Tibial artery (tissue), 4 donors: ENCODE measurements at regions not wholly inside any gene's neighbourhood (a gene's known extent, or its start where the extent isn't known, plus 50 kb on each side); places are given as distances from the start of the nearest gene placed in this dataset.

Experiments
- DNase-seq, 2 donors: peaks; one replicate each; pipeline ENCODE4 v3.0.0-alpha.2; 2019
- H3K27ac ChIP-seq, 2 donors: fragments of 200-600 bp; sonication (generic) in 1 of 2; 1 replicate in 1 of 2; 2 replicates in 1 of 2; pipeline ENCODE4 v1.5.1; 2018 to 2019; ENCODE audit warnings: mild to moderate bottlenecking in 1 of 2
- H3K27me3 ChIP-seq, 2 donors: fragments of 200-600 bp; sonication (generic) in 1 of 2; one replicate each; pipeline versions ENCODE4 v1.5.1 to v1.6.0; 2016 to 2019
- H3K36me3 ChIP-seq, 3 donors: fragments of 200-600 bp; sonication (generic) in 2 of 3; one replicate each; pipeline ENCODE4 v1.5.1; 2016 to 2019; ENCODE audit warnings: mild to moderate bottlenecking in 2 of 3
- H3K4me1 ChIP-seq, 4 donors: fragments of 200-600 bp; sonication (generic) in 2 of 4; 1 replicate in 3 of 4; 2 replicates in 1 of 4; pipeline ENCODE4 v1.5.1; 2016 to 2019
- H3K4me3 ChIP-seq, 2 donors: fragments of 200-600 bp; sonication (generic) in 1 of 2; 1 replicate in 1 of 2; 2 replicates in 1 of 2; pipeline ENCODE4 v1.5.1; 2018 to 2019; ENCODE audit warnings: mild to moderate bottlenecking in 2 of 2
- H3K9me3 ChIP-seq, 3 donors: fragments of 200-600 bp; sonication (generic) in 1 of 3; one replicate each; pipeline ENCODE4 v1.5.1; 2016 to 2019
- CTCF ChIP-seq, 2 experiments: fragments of 200-600 bp in 1 of 2; fragments of 450-650 bp in 1 of 2; IDR thresholded peaks; one replicate each; pipeline ENCODE4 v1.5.1; 2017 to 2019; ENCODE audit warnings: antibody characterized with exemption in 2 of 2, mild to moderate bottlenecking in 1 of 2, moderate library complexity in 1 of 2
- intact Hi-C: fragments of 100-400 bp; cut with DNase I; formaldehyde crosslinking; loops from one replicate; pipeline ENCODE4 v1.15.0; 2023; ENCODE audit warnings: low total_unique reads

- intact Hi-C loops: no loop called here
- Histone ChIP-seq H3K4me1 (peaks cover 0 to 9% (median 2%) of the 10 kb centered on the region in 4 donors), H3K9me3 (no peaks in the 10 kb centered on the region), H3K27me3 (no peaks in the 10 kb centered on the region), H3K27ac (no peak overlapping the region), H3K4me3 (no peak overlapping the region), H3K36me3 (no peaks in the 10 kb centered on the region)
- DNase-seq: no peak
- no peak for TF ChIP-seq CTCF (IDR thresholded peaks at IDR 0.05)
Measured at GRCh38 chr10:36677431-36677768, 448.0 kb upstream of the ANKRD30A start.

- intact Hi-C loops: no loop called here
- Histone ChIP-seq H3K9me3 (no peaks in the 10 kb centered on the region), H3K4me3 (no peak overlapping the region), H3K27me3 (no peaks in the 10 kb centered on the region), H3K27ac (no peak overlapping the region), H3K4me1 (peaks cover 0 to 10% (median 2%) of the 10 kb centered on the region in 4 donors), H3K36me3 (no peaks in the 10 kb centered on the region)
- no peak for DNase-seq
- no peak for TF ChIP-seq CTCF (IDR thresholded peaks at IDR 0.05)
Measured at GRCh38 chr10:36676756-36677430, 448.5 kb upstream of the ANKRD30A start.

- TF ChIP-seq CTCF (IDR thresholded peaks at IDR 0.05): no peak
- Histone ChIP-seq H3K27me3 (no peaks in the 10 kb centered on the region), H3K9me3 (no peaks in the 10 kb centered on the region), H3K4me1 (peaks cover 0 to 15% (median 4%) of the 10 kb centered on the region in 4 donors), H3K36me3 (no peaks in the 10 kb centered on the region), H3K27ac (no peak overlapping the region), H3K4me3 (no peak overlapping the region)
- intact Hi-C loops: no loop called here
- DNase-seq: no peak
Measured at GRCh38 chr10:36676321-36676720, 449.1 kb upstream of the ANKRD30A start.

GRCh38 chr10:36675458-36675880 lies 449.9 kb upstream of the ANKRD30A start:
- Histone ChIP-seq H3K4me1 (peaks cover 0 to 24% (median 12%) of the 10 kb centered on the region in 4 donors), H3K9me3 (no peaks in the 10 kb centered on the region), H3K36me3 (no peaks in the 10 kb centered on the region), H3K27ac (no peak overlapping the region), H3K27me3 (no peaks in the 10 kb centered on the region), H3K4me3 (no peak overlapping the region)
- no peak for TF ChIP-seq CTCF (IDR thresholded peaks at IDR 0.05)
- DNase-seq: no peak
- intact Hi-C loops: no loop called here

- no peaks in the 10 kb centered on the region for H3K36me3 ChIP-seq
Measured at GRCh38 chr10:36671607-36672006, 453.8 kb upstream of the ANKRD30A start.

More at GRCh38 chr10:36671607-36672006, 453.8 kb upstream of the ANKRD30A start:
- no peaks in the 10 kb centered on the region for H3K9me3 ChIP-seq
- H3K27me3 ChIP-seq: no peaks in the 10 kb centered on the region
- TF ChIP-seq CTCF (IDR thresholded peaks at IDR 0.05): no peak
- no peak overlapping the region for H3K4me3 ChIP-seq
- DNase-seq: no peak
- intact Hi-C loops: no loop called here
- H3K4me1 ChIP-seq: peaks cover 0 to 30% (median 17%) of the 10 kb centered on the region in 4 donors
- no peak overlapping the region for H3K27ac ChIP-seq
